SIG-M5 treated with dmso at 0.1 percent for 504 hours (cell line): ENCODE measurements at regions not wholly inside any gene's neighbourhood (a gene's known extent, or its start where the extent isn't known, plus 50 kb on each side); places are given as distances from the start of the nearest gene placed in this dataset.

Experiments used
- DNase-seq: peaks from one replicate; lab custom pipeline; 2025; ENCODE audit not compliant: unreplicated experiment; lab: John Stamatoyannopoulos, UW

GRCh38 chr4:110770353-110770752, 147.5 kb upstream of the PITX2 start:
- no peak for DNase-seq

GRCh38 chr4:110778521-110778920, 155.6 kb upstream of the PITX2 start:
- DNase-seq: no peak

GRCh38 chr4:110780538-110780937, 157.7 kb upstream of the PITX2 start:
- no peak for DNase-seq

GRCh38 chr4:110781944-110782343, 159.1 kb upstream of the PITX2 start:
- no peak for DNase-seq

GRCh38 chr4:110787109-110787508, 164.2 kb upstream of the PITX2 start:
- DNase-seq: no peak

GRCh38 chr4:110787707-110788106, 164.8 kb upstream of the PITX2 start:
- DNase-seq: no peak

- no peak for DNase-seq
Observed at GRCh38 chr4:110788302-110788701, 165.4 kb upstream of the PITX2 start.

- no peak for DNase-seq
Observed at GRCh38 chr4:110792036-110792435, 169.2 kb upstream of the PITX2 start.

GRCh38 chr4:110793381-110793801, 170.5 kb upstream of the PITX2 start:
- DNase-seq: no peak

GRCh38 chr4:110793890-110794554, 171.1 kb upstream of the PITX2 start:
- no peak for DNase-seq

- no peak for DNase-seq
Observed at GRCh38 chr4:110795971-110796370, 173.1 kb upstream of the PITX2 start.

GRCh38 chr4:110797486-110797885, 174.6 kb upstream of the PITX2 start:
- DNase-seq: no peak

- DNase-seq: no peak
Observed at GRCh38 chr4:110798687-110799086, 175.8 kb upstream of the PITX2 start.

GRCh38 chr4:110799211-110799610, 176.3 kb upstream of the PITX2 start:
- DNase-seq: no peak

GRCh38 chr4:110801591-110801990, 178.7 kb upstream of the PITX2 start:
- no peak for DNase-seq

GRCh38 chr4:110808351-110808878, 185.5 kb upstream of the PITX2 start:
- no peak for DNase-seq

GRCh38 chr4:110815950-110816349, 193.1 kb upstream of the PITX2 start:
- DNase-seq: no peak

GRCh38 chr4:110816367-110816766, 193.5 kb upstream of the PITX2 start:
- no peak for DNase-seq

- no peak for DNase-seq
Observed at GRCh38 chr4:110821186-110821585, 198.3 kb upstream of the PITX2 start.

GRCh38 chr4:110823251-110823650, 200.4 kb upstream of the PITX2 start:
- DNase-seq: no peak

- DNase-seq: no peak
Observed at GRCh38 chr4:110824344-110824743, 201.5 kb upstream of the PITX2 start.

GRCh38 chr4:110826656-110827055, 203.8 kb upstream of the PITX2 start:
- DNase-seq: no peak

GRCh38 chr4:110830461-110830860, 207.6 kb upstream of the PITX2 start:
- DNase-seq: no peak
